HS-5 (cell line): ENCODE measurements at regions not wholly inside any gene's neighbourhood (a gene's known extent, or its start where the extent isn't known, plus 50 kb on each side); places are given as distances from the start of the nearest gene placed in this dataset.

Experiments used
- DNase-seq: peaks from one replicate; pipeline ENCODE4 v3.0.0-alpha.2; 2012; ENCODE audit warnings: low read depth

DNA sequence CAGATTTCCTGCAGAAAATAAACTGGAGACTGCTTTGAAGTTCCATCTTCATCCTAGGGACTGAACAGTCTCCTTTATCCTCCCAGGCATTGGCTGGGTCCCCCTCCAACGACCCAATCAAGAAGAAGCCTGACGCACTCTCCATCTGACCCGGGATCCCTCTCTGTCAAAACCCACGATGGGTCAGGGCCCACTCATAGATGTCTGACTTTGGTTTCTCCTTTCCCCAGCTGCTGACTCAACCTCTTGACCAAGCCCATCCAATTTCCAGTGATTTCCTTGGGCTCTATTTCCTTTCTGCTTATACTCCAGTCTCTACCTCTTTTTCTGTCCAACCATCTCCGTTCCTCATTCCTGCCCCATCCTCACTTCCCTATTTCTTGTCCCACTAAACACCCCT is 189.7 kb downstream of the MIAT start:
- DNase-seq, result no peak

- DNase-seq, result no peak
Measured at GRCh38 chr22:26847816-26848215, 190.4 kb downstream of the MIAT start.

DNA sequence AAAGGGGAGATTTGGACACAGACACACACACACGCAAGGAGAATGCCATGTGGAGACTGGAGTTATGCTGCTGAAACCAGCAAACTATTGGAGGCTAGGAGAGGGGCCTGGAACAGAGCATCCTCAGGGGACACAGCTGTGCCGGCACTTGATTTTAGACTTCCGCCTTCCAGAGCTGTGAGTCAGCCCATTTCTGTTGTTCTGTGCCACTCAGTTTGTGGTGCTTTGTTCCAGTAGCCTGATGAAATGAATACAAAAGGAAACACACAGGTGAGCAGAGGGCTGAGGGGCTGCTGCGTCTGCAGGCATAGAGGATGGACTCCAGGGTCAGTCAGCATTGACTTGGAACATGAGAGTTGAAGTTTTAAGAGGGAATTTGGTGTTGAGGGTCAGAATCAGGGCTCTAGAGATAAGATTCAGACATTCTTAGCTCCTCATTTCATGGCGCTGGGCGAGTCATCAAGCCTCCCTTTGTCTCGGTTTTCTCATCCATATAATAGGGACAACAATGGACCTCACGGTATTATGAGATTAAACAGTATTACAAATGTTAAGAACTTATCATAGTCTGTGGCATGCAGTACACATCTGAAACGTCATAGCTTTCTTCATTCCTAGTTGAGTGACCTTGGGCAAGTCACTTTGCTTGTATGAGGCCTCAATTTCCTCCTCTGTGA is 191.0 kb downstream of the MIAT start:
- DNase-seq, result no peak

DNA sequence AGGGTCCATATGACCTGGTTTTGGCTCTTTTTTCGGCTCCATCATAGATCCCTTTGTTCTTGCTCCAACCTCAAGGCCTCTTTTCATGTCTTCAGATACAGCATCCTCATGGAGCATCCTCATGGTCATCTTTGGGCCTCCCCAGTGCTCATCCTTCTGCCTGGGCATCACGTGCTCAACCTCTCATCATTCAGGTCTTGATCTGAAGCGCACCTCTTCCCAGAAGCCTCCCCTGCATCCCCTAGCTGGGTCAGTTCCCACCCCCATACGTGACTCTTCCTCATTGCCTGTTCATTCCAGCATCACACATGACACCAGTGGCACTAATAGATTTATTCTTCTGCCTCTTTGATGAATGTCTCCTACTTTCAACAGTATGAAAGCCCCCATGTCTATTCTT is 192.2 kb downstream of the MIAT start:
- DNase-seq, result no peak

DNA sequence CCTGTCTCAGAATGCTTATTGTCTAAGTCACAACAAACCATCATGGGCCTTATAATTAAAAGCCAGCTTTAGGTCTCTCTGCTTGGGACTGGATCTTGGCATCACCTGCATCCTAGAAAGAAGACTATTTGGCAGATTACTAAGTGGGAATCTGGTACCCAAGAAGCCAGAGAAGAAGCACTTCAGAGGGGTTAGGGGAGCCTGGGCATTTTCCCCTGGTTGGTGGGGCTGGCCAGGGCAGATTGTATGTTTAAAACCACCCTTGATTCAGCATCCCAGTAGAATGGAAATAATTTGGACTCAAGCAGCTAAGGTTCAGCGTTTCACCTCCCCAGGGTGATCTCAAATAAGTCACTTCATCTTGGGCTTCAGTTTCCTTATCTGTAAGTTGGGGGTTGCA is 193.7 kb downstream of the MIAT start:
- no peak for DNase-seq

GRCh38 chr22:26852176-26852575 is 194.8 kb downstream of the MIAT start:
- DNase-seq, result no peak

- DNase-seq, result no peak
Measured at GRCh38 chr22:26853071-26853470, 195.7 kb downstream of the MIAT start.

GRCh38 chr22:26853495-26853894 is 196.1 kb downstream of the MIAT start:
- DNase-seq, result no peak

DNA sequence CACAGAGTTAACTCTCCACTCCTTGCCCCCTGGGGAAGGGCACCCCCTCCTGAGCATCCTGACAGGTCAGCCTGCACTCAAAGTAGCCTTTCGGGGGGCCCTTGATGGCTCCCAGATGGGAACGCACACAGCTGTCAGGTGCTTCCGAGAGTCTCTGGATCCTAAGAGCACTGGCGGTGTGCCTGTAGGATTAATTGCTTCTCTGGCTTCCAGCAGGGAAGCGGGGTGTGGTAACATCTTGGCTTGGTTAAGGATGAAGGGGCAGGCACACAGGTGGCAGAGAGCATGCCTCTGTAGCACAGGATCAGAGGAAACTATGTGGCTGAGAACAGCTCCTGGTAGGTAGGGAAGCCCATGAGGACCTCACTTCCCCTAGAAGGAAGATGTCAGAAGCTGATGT is 199.8 kb downstream of the MIAT start:
- no peak for DNase-seq

GRCh38 chr22:26860301-26860700 is 202.9 kb downstream of the MIAT start:
- DNase-seq, result no peak

DNA sequence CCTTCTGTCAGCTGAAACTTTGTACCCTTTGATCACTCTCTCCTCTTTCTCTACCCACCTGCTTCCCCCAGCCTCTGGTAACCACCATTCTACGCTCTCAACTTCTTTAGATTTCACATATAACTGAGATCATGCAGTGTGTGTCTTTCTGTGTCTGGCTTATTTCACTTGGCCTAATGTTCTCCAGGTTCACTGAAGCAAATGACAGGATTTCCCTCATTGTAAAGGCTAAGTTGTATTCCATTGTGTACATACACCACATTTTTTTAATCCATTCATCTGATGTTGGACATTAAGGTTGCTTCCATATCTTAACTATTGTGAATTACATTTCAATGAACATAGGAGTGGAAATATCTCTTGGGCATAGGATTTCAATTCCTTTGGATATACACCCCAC is 207.6 kb downstream of the MIAT start:
- DNase-seq, result no peak

DNA sequence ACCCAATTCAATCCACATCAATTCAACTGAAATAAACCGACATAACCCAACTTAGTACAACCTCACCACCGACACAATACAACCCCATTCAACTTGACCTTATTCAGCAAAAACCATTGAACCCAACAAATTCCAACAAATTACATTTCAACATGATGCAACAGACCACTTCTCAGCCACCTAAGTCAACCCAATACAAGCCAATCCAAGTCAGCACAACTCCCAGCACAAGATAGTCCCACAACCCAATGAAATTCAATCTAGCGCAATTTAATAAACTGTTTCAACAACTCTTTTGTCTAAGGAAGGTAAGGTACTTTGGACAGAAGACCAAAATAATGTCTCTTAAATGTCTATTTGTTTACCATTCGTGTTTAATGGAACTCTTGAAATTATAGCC is 226.0 kb downstream of the MIAT start:
- DNase-seq, result no peak

DNA sequence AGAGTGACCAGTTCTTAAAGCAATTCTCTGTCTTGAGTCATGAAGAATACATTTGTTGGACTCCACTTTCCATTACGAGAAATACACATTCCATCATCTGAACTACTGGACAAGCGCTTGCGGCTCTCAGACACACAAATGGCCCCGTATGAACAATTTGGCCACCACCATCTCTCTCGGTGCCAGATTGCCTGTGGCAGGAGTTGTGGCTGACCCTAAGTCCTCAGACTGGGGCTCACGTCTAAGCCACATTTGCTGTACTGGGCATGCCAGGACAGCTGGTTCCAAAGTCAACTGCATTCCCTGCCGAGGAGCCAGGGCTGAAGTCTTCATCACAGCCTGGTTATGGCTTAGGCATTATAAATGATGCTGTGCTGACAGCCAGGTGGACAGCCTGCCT is 227.5 kb downstream of the MIAT start:
- DNase-seq, result no peak

DNA sequence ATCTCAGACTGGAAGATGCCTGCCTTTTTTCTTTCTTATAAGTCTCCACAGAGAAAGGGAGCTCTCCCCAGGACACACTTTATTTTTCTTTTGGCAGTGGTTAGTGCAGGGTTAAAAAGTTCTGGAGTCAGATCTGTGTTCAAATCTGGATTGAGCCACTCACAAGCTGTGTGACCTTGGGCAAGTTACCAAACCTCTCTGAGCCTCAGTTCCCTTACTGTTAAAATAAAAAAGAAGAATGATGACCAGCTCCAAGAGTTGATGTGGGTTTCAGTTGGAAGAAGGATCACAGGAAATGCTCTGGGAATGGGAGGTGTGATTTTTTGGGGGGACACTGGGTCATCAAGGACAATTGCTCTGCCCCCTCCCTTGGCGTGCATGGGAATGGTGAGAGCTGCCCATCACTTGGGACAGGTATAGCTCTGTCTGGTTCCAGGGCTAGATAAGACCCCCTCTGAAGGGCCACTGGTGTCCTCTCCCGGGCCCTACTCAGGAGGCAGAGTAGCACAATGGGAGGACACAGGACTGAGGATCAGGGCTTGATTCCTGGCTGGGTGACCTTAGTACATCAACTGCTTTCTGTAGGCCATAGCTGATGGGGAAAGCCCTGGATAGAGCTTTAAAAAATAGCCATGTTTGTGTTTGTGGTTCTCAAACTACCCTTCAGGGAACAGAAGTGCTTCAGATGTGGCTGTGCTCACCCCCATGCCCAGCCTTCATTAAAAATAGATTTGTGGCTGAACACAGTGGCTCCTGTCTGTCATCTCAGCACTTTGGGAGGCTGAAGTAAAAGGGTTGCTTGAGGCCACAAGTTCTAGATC is 228.3 kb downstream of the MIAT start:
- no peak for DNase-seq

DNA sequence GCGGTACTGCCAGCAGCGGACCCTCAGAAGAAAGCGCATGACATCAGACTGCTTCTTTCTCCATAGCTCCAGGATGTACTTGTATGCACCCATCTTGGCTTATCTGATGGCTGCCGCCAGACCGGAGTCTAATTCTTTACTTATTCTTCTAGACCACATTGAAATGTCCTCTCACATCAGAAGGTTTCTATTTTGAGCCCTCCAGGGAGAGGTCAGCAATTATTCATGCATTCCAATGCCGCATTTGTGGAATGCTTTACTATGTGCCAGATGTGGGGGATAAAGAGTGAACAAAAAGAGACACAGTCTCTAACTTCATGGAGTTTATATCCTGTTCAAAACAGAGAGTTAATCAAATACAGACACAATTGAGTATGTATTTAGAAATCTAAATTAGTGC is 230.1 kb downstream of the MIAT start:
- DNase-seq, result peak; percentile 75

GRCh38 chr22:26887916-26888315 is 230.5 kb downstream of the MIAT start:
- DNase-seq, result no peak

GRCh38 chr22:26888887-26889286 is 231.5 kb downstream of the MIAT start:
- no peak for DNase-seq

DNA sequence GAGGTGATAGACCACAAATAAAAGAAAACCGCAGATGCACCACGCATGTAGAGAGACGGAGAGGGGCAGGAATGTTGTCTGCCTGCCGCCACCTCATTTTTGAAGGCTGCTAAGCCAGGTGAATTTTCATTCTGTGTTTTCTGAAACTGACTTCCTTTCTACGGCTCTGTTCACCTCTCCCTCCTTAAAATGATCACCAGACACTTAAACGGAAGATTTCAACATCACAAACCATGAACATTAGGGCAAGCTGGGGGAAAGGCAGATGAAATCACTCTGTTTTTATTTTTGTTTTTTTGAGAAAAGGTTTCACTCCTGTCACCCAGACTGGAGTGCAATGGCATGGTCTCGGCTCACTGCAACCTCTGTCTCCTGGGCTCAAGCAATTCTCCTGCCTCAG is 232.4 kb downstream of the MIAT start:
- DNase-seq, result no peak

GRCh38 chr22:26890870-26891269 is 233.5 kb downstream of the MIAT start:
- DNase-seq, result no peak

DNA sequence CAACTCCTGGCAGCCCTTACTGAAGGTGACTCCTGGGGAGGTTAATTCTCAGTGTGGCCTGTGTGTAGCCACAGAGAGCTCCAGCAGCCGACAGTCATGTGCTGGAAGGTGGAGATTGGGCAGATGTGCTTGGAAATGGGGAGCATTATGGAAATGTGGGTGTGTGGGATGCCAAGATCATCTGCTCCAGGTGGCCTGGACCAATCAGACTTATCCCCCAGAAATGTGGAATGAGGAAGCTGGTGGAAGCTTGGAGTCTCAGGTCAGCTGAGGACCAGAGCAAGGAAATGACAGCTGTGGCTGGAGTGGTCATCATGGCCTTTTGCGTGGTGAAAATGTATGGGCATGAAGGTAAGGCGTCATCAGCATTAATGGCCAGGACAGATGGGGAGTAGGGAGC is 234.0 kb downstream of the MIAT start:
- DNase-seq, result no peak

DNA sequence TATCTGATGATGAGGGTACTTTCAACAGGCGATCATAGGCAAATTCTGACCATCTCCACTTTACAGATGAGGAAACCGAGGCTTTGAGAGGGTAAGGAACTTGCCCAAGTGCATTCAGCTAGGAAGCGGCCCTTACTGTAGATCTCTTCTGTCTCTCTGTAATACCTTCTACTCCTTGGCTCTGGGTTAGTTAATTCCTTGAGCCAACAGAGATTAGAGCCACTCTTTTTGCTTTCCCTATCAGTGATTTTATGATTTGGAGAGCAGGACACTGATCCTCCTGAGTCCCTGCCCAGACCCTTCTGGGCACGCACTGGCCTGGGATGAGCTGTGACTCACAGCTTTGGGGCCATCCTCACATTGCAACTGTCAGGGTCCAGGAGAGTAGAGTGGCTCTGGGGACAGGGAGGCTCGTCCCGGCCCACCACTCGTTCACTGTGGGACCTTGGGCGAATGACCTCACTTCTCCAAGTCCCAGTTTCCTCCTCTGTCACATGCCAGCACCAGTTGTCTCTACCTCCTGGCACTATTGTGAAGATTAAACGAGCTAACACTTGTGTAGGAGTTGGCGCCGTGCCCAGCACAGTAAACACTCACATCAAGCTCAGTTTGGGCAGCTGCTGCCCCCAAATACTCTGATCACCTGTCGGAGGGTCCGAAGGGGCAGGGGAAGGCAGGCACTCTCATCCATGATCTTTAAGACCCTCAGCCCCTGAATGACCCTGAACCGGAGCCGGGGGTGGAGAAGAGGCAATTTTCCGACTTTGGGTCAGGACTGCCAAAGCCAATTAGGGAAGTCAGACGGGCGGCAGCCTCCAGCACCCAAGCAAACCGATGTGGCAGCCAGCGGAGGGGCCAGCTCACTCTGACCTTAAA is 235.0 kb downstream of the MIAT start:
- no peak for DNase-seq

DNA sequence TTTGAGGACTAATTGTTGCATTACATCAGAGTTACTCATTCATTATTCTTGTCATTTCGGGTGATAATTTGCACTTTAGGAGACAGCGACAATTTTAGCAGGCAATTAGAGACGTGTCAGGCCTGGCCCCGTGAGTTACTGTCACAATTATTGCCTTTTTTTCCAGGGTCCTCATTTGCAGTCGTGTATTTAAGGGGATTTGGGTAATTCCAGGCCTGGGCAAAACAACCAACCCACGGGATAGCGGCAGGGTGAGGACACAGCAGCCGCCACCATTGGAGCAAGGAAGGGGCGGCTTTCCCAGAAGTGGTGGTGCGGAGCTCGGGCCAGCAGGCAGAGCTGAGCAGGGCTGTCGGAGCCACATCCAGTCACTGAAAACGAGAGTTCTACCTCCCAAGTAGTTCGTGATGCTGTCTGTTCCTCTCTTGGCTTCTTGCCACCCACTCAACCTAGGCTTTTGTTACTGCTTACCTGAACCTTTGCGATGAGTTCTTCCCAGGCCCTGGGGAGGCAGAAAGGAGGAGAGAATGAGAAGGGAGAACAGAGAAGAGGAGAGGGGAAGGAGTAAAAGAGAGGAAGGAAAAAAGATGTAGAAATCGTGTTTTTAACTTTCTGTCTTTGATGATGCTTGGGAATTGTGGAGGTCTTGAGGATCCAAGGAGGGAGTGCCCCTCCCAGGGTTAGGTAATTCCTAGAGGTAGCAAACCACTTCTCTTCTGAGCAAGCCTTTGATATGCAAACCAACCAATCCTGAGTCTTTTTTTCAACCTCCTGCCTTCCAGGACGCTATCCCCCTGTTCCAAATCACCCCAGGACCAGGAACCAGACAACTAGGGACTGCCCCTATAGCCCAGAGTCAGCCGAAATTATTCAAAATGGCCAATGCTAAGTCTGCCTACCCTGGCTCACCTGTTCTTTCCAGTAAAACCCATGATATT is 236.1 kb downstream of the MIAT start:
- DNase-seq, result no peak
